Kidney tubule cell (primary cell): ENCODE measurements at regions not wholly inside any gene's neighbourhood (a gene's known extent, or its start where the extent isn't known, plus 50 kb on each side); places are given as distances from the start of the nearest gene placed in this dataset.

Experiments
- DNase-seq: peaks from one replicate; pipeline ENCODE4 v3.0.0-alpha.2; 2018; ENCODE audit warnings: low spot score

DNA sequence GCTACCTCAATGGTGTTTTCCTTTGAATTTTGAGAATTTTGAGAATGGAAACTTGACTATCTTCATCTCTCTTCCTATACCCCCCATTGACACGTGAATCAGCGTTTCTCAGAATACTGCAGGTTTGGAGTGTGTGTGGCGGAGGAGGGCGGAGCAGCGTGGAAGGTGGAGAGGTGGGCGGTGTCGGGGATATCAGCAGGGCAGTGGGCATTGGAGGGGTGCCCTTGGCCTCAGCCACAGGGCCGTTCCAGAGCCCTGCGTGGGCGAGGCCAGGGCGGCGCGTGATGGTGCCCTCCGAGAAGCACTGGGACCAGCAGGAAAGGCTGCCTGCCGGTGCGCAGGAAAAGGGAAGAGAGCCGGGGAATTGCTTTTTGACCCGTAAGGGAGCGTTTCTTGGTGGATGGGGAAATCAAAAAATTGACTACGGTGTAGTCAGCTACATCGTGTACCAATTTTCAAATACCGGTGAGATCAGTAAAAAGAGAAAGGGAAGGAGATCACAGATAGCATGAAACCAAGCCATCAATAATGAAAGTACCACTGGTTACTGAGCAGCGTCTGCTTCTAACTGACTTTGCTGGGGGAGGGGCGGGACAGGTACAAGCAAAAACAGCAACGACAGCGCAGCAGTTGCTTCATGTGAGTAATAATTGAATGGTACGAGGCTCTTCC is 82.7 kb upstream of the DUSP22 start:
- no peak for DNase-seq

DNA sequence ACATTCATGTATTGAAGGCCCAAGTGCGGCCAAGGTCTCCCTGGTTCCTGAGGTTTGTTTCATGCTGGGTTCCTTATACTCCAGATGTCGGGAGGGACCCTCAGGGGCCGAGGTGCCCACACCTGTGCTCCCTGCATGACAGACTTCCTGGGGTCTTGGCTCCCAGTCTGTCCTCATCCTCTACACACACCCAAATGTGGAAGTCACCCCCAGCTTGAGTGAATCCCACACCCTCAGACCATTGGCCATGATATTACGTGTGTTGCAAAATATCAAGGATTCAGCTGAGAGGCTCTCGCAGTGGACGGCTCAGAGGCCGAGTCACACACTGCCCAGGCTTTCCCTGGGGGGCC is 82.2 kb upstream of the DUSP22 start:
- no peak for DNase-seq

DNA sequence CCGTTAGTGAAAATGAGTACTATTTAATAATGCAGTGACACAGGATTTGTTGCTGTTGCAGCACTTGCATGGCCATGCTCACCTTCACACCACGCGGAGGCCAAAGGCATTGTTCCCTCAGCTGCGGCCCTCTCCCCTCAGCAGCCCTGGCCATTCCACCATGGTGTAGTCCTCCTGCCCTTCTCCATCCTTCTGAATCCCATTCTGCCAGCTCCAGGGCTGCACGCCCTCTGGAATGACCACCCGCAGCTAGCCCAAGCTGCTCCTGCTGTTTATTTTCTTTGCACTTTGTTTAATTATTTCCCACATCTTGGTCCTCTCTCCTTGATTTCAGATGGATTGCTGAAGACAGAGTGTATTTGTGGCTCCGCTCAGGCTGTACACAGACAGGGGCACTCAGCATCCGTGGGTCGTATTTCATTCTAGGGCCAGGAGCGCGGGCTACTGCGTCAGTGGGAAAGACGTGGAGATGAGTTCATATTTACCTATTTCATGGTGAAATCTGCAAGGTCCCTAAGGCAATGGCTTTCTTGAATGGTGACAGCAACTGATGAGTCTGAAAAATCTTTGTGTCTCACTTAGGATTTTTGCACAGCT is 81.4 kb upstream of the DUSP22 start:
- no peak for DNase-seq

DNA sequence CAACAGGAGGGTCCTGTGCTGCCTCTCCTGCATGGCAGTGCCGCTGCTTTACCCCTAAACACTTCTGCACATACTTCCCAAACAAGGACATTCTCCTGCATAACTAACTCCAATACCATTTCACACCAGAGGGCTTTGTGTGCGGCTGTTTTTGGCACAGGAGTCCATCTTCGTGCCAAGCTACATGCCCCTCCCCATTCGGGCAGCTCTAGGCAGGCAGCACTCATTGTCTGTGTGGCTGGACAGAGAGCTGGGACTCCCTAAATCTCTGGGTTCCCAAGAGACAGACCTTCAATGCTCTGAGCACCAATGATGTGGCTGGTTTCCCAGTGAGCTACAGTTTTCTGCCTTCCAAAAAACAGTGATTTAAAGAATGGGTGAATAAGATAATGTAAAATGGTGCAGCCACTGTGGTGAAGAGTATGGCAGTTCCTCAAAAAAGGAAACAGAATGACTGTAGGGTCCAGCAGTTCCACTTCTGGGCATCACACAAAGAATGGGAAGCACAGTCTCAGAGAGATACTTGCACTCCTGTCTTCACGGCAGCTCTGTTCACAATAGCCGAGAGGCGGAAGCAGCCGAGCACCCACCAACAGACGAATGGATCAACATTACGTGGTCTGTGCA is 80.3 kb upstream of the DUSP22 start:
- DNase-seq, result no peak

DNA sequence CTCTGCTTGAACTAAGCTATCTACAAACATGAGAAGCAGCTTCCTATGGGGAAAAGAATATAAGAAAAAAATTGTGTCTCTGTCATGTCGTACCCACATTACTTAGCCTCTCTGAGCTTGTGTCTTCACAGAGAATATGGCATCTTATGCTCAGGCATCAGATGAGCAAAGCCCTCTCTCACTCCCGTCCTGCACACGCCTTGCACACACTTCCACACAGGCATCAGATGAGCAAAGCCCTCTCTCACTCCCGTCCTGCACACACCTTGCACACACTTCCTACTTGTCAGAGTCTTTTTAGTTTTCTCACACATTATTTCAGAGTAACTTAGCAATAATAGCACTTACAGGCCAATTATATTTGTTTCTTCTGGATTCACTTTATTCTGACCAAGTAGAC is 79.0 kb upstream of the DUSP22 start:
- no peak for DNase-seq

DNA sequence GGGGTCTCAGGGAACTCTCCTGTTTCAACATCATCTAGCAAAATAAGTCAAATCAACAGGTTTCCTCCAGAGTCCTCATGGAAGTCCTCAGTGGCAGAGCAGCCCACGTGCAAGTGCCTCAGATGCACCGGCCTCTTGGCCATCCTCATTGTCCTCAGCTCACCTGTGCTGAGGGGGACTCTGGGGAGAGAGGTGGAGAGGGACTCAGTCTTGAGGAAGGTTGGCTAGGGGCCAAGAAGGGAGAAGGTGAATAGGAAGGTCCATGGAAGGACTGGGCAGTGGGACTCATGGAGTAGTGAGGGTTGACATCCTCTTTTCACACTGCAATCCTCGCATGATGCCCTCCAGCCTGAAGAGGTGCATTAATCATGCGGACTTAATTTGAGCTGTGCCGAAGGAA is 77.9 kb upstream of the DUSP22 start:
- no peak for DNase-seq

DNA sequence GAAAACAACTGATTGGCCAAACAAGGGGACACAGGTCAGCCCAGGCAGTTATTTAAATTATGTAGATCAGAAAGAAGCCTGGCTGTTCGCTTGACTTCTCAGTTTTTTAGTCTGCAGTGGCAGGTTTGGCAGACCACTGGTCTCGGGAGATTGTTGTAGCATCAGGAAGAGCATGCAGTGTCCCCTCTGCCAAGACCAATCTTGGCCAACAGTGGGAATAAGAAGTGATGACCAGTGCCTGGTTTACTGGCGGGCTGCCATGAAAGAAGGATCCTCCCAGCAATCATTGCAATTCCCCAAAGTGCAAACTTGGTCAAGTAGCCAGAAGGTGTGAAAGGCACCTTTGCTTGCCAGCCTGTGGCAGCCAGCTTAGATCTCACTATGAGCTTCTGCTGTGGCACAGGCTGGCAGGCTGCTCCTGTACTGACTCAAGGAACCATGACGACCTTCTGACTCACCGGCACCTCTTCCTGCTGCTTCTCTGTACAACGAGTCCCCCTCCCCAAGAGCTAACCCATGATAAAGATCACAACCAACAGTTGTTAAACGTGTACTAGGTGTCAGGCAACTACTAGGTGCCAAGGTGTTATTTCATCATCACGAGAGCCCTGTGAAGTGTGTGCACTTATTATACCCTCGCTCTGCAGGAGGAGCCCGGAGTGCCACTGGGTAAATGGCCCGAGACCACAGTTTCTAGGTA is 76.8 kb upstream of the DUSP22 start:
- peak; percentile 93 for DNase-seq

DNA sequence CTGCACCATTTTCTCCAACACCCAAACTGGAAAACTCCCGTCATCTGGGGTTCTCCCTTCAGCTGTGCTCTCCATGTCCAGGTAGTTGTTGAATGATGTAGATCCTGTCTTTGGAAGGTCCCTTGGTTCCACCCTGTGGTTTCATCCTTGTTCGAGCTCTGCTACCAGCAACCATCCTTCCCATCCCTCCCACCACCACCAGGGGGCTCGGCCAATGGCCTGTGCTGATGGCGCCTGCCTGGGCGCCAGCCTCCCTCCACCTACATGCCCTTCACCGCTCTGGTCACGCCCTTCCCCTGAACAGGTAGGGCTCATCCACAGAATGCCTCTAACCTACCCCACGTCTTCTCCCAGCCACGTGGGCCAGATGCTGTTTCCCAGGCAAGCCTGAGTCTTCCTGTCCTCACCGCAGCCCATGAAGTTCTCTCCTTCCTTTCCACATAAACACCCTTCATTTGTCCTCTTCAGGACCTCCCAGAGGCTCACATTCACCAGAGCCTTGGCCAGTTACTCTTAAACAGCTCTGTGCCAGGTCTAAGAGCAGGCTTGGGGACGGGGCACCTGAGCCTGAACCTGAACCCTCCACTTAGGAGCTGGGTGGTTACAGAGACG is 75.1 kb upstream of the DUSP22 start:
- DNase-seq, result no peak

DNA sequence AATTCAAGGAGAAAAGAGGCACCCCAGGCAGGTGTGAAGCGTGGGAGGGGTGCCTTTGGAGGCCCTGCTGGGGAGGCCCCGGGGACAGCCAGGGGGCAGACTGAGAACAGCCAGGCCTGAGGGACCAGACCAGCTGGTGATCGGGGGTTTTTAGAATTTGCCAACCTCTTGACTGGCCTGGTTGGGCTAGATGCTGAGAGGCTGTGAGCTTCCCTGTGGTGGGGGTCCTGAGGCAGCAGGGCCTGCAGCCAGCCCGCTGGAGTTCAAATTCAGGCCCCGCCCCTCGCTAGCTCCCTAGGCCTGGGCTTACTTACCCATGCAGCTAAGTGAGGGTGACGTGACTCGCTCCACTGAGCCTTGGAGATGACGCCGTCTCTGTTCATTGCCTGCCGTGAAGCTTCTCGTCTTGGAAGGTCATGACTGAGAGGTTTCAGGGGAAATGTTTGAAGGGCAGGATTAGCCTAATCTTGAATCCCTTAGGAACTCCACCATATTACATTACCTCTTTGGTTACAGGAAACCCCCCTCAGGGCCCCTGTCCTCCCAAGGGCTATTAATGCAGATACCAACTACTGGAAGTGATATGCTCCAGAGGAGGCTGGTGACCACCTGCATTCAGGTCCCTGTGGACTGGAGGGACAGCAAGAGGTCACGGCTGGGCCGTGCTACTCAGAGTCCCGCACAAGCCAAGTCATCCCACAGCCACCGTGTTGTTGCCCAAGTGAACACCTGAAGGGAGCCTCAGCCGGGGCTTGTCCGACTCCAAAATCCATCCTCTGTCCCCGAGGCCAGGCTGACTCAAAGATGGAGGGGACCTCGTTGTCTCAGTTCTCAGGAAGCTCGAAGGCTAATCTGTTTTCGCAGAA is 73.9 kb upstream of the DUSP22 start:
- peak; percentile 78 for DNase-seq

DNA sequence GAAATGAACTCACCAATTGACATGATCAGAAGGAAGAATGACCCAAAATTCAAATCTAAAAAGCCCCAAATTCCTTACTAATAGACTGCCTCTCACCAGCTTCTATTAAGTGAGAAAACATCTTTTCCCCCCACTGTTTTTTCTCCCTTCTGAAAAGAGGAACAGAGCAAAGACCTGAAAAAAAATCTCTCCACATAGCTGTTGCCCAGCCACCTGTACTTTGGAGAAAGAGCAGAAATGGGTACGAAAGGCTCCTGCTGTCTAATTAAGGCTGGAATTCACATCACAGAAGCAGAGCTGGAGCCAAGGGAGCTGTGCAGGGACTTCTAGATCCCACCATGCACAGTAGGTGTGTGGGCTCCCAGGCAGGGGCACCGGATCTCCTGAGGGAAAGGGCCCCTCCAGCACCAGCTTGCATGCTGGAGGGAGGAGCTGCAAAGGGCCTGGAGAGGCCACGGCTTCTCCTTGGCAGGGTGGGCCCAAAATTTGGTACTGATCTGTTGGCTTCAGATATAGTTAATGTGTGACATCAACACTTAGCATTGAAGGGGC is 73.2 kb upstream of the DUSP22 start:
- DNase-seq, result no peak

DNA sequence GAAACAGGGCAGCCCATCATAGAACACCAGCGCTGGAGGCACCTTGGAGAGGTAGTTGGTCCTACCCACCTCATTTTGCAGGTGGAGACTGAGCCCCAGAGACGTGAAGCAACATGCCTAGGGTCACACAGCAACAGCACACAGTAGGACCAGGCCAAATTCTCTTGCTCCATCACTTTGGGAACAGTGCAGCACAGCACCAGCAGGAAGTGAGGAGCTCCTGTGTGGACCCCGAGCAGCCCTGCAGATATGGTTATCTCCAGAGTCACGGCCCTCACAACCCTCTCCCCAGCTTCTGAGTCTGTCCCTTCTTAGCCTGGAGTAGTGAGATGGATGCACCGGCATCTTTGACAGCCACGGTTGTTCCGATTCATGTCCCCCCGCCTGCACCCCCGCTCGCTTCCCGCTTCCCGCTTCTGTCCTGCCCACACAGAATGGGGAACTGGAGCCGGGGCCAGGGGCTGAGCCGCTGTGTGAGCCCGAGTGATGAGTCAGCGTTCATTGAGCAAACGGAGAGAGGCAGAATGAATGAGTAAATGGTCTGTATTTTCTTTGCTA is 72.6 kb upstream of the DUSP22 start:
- peak; percentile 58 for DNase-seq

DNA sequence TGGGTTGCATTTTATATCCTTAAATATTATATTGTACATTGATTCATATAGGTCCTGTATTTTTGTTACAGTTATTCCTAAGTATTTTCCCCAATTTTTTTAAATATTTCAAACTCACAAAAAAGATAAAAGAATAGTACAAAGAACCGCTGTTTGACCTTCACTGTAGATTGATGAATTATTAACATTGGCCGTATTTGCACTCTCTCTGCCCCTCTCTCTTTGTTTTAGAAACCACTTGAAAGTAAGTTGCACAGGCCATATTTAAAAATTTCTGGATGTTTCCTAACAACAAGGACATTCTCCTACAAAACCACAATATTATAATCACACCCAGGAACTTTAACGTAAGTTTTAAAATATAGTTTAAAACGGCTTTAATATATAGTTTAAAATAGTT is 72.0 kb upstream of the DUSP22 start:
- DNase-seq, result no peak

DNA sequence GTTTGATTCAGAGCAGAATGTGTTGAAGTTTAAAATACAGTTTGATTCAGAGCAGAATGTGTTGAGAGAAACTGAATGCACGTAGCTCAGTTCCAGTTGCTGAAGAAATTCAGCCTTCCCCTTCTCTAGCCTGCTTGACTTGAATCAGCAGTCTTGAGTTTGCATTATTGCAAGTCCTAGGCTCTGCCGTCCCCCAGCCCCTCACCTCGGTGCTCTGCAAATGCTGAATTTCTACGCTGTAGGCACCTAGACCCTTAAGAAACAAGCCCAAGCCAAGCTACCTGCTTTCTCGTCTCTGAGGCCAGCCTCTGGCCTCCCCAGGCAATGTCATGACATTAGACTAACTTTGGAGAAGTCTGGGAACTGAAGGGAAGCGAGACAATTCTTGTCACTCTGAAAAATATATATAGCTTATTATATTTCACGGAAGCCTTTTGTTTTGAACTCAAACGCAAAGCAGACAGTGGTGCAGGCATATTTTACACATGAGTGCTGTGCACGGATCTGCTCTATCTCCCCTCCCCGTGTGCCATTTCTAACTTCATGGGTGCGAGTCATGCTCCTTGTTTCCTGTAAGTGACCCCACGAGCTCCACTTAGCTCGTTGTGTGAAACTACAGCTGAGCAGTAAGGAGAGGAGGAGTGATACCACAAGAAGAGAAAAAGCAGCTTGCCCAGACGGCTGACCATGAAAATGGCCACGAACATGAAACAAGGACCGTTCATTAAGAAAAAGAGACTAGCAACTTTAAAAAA is 71.4 kb upstream of the DUSP22 start:
- peak; percentile 45 for DNase-seq

DNA sequence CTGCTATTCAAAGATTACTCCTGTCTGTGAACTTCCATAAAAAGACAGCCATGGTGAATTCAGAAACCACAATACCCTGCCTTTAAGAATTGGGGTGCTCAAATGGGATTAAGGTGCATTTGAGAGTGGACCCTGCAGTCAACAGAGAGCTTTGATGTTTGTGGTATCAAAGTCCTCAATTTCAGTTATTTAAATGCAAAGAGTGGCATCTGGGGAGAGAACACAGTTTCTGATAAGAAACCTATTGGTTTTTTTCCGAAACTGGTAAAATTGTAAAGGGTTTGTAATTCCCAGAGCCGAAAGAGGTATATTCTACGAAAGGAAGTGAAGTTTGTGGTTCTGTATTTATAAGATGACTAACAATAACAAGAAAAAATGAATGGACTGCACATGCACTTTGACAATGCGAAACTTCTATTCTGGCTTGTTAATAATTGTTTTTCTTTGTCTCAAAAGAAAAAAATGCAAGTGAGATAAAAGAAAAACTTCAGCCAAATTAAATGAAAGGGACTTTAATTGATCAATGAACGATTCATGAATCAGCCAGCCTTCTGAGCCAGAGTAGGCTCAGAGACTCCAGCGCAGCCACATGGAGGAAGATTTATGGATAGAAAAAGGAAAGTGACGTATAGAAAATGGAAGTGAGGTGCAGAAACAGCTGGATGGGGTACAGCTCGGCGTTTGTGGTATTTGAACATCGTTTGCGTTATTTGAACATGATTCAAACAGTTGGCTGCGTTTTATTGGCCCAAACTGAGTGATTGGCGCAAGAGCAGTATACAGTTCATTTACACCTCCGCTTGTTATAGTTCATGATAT is 70.5 kb upstream of the DUSP22 start:
- DNase-seq, result peak; percentile 12

DNA sequence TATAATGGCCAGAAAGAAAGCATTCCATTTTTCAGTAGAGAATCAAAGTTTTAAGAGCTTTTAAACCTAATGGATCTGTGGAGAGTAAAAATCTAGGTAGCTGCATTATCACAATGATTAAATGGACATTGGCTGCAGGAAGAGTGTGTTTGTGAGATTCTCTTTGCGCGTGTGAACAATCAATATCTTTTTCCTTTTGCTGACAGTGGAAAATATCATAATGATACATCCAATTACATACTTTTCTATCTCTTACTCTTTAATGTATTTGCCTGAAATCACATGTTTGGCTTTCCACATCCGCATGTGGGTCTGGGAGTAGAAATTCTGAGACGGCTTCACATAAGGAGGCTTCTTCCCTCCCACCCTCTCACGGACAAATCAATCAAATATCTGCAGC is 69.8 kb upstream of the DUSP22 start:
- no peak for DNase-seq

DNA sequence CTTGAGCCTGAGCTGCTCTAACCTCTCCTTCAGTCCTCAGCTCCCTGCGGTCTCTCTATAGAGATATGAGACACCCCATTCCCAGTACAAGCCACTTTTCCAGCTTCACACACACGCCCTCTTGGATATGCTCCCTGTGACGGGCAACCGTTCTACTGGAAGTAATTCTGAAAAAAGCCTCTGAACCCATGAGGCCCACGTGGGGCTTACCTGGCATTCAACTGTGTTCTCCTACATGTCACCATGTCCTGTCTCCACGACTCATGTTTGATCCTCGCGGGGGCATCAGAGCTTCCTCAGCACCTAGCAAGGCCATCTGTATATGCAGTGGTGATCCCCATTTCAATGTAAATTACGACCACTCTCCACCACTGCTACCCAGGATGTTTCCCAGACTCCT is 69.2 kb upstream of the DUSP22 start:
- DNase-seq, result no peak

DNA sequence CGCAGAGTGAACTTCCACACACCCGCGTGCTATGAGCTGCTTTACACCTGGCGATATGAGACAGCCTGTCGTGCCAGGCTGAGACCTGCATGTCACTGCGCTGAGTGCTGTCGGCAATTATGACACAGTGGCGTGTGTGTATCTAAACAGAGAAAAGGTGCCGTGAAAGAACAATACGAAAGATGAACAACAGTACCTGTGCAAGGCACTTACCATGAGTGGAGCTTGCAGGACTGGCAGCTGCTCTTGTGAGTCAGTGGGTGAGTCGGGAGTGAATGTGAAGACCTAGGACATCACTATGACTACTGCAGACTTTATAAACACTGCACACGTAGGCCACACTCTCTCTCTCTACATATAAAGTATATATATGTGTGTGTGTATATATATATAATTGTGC is 68.5 kb upstream of the DUSP22 start:
- peak; percentile 80 for DNase-seq

DNA sequence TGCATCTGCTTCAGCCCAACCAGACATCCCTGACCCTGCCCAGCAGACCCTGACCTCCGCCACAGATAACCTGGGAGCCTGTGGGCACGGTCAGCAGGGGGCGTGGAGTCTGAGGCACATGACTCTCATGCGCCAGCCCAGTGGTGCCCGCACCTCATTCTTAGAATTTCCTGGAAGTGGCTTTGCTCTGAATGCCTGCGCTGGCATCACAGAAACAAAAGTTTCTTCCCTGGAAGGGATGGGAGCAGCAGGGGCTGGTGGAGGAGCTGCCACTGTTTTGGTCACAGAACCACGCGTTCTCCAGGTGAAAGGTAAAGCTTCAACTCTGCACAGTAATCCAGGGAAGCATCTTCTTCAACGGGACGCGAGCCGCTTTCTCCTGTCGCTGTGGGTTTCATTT is 67.9 kb upstream of the DUSP22 start:
- no peak for DNase-seq

DNA sequence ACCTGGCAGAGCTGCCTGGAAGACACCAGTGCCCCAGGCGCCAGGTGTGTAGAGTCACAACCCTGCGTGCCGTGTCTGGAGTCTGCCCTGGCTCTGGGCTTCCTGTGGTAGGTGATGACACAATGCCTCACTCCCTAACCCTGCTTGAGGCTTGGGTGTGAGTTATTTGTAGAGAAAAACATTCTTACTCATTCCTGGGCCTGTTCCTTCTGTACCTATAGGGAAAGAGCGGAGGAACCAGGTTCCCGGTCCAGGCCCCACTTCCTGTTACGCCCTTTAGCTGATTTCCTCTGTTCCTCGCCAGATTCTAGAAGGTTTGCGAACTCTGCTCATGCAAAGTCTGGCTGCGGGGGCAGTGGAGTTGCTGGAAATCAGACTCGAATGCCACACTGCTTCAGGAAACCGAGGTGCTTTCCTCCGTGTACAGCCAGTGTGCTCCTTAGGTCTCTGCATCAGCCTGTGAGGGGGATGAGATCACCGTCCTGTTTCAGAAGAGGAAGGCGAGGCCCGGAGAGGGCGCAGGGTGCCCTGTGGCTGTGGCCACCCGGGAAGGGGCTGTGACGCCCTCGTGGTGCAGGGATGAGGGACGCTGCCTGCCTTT is 67.1 kb upstream of the DUSP22 start:
- DNase-seq, result peak; percentile 44
